ENCODE measurements at regions not wholly inside any gene's neighbourhood (a gene's known extent, or its start where the extent isn't known, plus 50 kb on each side); places are given as distances from the start of the nearest gene placed in this dataset.

DNA sequence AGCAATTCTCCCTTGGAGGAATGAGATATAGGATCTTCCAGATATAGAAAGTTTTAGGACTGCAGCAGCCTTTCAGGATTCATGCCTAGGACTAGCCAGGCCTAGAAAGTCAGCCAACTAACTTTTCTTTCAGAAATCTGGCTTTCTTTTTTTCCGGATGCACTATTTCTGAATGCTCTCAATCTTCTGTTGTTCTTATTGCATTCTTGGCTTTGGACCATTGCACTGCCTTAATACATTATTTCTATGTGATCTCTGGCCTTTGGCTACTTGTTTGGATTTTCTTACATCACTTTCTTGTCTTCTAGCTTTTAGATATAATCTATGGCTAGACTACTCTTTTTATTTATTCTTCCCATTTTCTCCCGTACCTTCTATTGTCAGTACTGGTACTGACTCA is 813.1 kb upstream of the HTR2C start:
- H3K36me3 ChIP-seq (ENCODE audit: insufficient read depth): no peaks in the 10 kb centered on the region
- no peaks in the 10 kb centered on the region for H4K20me1 ChIP-seq (ENCODE audit: insufficient read depth)
- H3K79me2 ChIP-seq (ENCODE audit: insufficient read depth, low read depth): no peaks in the 10 kb centered on the region
- H3K27me3 ChIP-seq (ENCODE audit: insufficient read depth, low read depth): no peaks in the 10 kb centered on the region
- no peak overlapping the region for H3K4me3 ChIP-seq (IDR thresholded peaks at IDR 0.05; ENCODE audit: insufficient read depth, low read depth, low read length)
- no peak overlapping the region for H3K27ac ChIP-seq
- H3K9ac ChIP-seq: no peak overlapping the region
- TF ChIP-seq, protein P1, sequence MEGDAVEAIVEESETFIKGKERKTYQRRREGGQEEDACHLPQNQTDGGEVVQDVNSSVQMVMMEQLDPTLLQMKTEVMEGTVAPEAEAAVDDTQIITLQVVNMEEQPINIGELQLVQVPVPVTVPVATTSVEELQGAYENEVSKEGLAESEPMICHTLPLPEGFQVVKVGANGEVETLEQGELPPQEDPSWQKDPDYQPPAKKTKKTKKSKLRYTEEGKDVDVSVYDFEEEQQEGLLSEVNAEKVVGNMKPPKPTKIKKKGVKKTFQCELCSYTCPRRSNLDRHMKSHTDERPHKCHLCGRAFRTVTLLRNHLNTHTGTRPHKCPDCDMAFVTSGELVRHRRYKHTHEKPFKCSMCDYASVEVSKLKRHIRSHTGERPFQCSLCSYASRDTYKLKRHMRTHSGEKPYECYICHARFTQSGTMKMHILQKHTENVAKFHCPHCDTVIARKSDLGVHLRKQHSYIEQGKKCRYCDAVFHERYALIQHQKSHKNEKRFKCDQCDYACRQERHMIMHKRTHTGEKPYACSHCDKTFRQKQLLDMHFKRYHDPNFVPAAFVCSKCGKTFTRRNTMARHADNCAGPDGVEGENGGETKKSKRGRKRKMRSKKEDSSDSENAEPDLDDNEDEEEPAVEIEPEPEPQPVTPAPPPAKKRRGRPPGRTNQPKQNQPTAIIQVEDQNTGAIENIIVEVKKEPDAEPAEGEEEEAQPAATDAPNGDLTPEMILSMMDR (conservative IDR thresholded peaks at IDR 0.05; ENCODE audit: low read depth, low read length): no peak
- H3K4me2 ChIP-seq: no peak overlapping the region
- no peak overlapping the region for H2AFZ ChIP-seq (ENCODE audit: low read depth)
- no peaks in the 10 kb centered on the region for H3K4me1 ChIP-seq (ENCODE audit: low read depth, poor library complexity, severe bottlenecking)

DNA sequence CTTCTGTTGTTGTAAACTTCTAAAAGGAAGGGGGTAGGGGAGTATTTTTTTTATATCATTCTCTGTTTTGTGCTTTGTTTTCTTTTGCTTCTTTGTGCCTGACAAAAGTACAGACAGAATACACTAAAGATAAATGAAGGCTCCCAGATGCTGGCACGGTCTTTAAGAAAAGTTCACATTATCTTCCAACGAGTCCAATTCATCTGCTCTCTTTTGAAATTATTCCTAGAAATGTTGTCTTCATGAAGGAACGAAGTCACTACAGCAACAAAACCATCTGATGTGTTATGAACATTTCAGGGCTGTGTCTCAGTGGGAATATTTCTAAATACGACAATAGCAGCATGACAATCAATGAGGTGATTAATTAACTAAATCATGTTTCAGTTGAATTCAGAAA is 813.8 kb upstream of the HTR2C start:
- Histone ChIP-seq H4K20me1 (ENCODE audit: insufficient read depth) (no peaks in the 10 kb centered on the region), H3K27ac (no peak overlapping the region), H3K27me3 (ENCODE audit: insufficient read depth, low read depth) (no peaks in the 10 kb centered on the region), H3K36me3 (ENCODE audit: insufficient read depth) (no peaks in the 10 kb centered on the region), H3K4me1 (ENCODE audit: low read depth, poor library complexity, severe bottlenecking) (no peaks in the 10 kb centered on the region), H3K79me2 (ENCODE audit: insufficient read depth, low read depth) (no peaks in the 10 kb centered on the region), H2AFZ (ENCODE audit: low read depth) (no peak overlapping the region), H3K4me2 (no peak overlapping the region), H3K4me3 (IDR thresholded peaks at IDR 0.05; ENCODE audit: insufficient read depth, low read depth, low read length) (no peak overlapping the region), H3K9ac (no peak overlapping the region)
- TF ChIP-seq, protein P1 (conservative IDR thresholded peaks at IDR 0.05; ENCODE audit: low read depth, low read length): no peak

DNA sequence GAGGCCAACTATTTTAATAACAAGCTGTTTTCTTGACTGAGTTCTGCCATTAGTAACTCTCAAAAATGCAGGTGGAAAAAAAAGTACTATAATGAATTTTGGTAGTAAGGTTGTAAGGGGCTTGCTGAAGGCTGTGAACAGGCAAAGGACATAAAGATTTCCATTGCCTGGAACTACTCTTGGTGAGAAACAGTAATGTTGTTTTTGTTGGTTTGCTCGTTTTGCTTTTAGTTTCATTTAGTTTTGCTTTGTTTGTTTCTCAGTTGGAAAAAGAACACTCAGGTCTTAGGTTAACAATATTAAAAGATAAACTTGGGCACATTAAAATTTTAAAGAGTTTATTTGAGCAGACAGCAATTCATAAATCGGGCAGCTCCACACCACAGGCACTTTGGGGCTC is 824.5 kb upstream of the HTR2C start:
- no peaks in the 10 kb centered on the region for H3K4me1 ChIP-seq (ENCODE audit: low read depth, poor library complexity, severe bottlenecking)
- no peaks in the 10 kb centered on the region for H3K27me3 ChIP-seq (ENCODE audit: insufficient read depth, low read depth)
- peak overlapping the region; percentile 17; the same call in 1 of the 2 replicates for H3K9ac ChIP-seq
- TF ChIP-seq, protein P1 (conservative IDR thresholded peaks at IDR 0.05; ENCODE audit: low read depth, low read length): no peak
- peak overlapping the region; percentile 51; the same call in 1 of the 2 replicates for H3K4me2 ChIP-seq
- H3K4me3 ChIP-seq (IDR thresholded peaks at IDR 0.05; ENCODE audit: insufficient read depth, low read depth, low read length): no peak overlapping the region
- H3K27ac ChIP-seq: no peak overlapping the region
- H2AFZ ChIP-seq (ENCODE audit: low read depth): peak overlapping the region; percentile 41
- H3K36me3 ChIP-seq (ENCODE audit: insufficient read depth): no peaks in the 10 kb centered on the region
- no peaks in the 10 kb centered on the region for H4K20me1 ChIP-seq (ENCODE audit: insufficient read depth)
- H3K79me2 ChIP-seq (ENCODE audit: insufficient read depth, low read depth): no peaks in the 10 kb centered on the region

DNA sequence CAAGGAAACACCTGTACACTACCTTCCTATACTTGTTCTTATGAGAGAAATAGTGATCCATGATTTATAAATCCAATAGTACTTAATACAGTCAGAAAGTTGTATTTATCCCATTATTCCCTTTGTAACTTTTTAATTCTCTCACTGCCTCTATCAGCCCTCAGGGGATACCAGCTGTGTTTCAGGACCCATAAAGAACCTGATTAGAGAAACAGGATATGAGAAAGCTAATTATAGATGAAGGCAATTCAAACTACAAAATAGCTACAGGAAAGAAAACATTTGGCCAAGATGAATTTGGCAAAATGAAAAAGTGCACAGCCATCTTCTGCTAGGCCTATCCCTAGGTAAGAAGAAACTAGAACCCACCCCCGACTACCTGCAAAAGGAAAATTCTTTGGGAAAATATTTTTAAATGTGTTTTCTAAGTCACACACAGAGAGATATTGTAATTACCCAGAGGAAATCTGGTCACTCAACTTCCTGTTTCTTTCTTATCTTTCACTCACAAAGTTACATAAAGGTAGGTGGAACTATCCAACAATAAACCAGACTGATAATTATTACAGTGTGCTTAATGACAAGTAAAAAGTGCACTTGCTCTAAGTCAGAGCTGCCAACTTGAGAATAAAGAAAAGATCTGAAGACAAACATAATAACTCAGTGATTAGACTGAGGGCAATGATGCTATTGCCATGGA is 836.5 kb upstream of the HTR2C start:
- no peak overlapping the region for H3K4me3 ChIP-seq (IDR thresholded peaks at IDR 0.05; ENCODE audit: insufficient read depth, low read depth, low read length)
- H3K79me2 ChIP-seq (ENCODE audit: insufficient read depth, low read depth): no peaks in the 10 kb centered on the region
- H3K4me2 ChIP-seq: no peak overlapping the region

More for the DNA sequence above, 836.5 kb upstream of the HTR2C start:
- TF ChIP-seq, protein P1 (conservative IDR thresholded peaks at IDR 0.05; ENCODE audit: low read depth, low read length): no peak
- no peak overlapping the region for H2AFZ ChIP-seq (ENCODE audit: low read depth)
- H3K4me1 ChIP-seq (ENCODE audit: low read depth, poor library complexity, severe bottlenecking): no peaks in the 10 kb centered on the region
- H3K27me3 ChIP-seq (ENCODE audit: insufficient read depth, low read depth): no peaks in the 10 kb centered on the region
- no peak overlapping the region for H3K9ac ChIP-seq
- no peaks in the 10 kb centered on the region for H4K20me1 ChIP-seq (ENCODE audit: insufficient read depth)
- H3K27ac ChIP-seq: no peak overlapping the region
- H3K36me3 ChIP-seq (ENCODE audit: insufficient read depth): no peaks in the 10 kb centered on the region
